ENCODE measurements at regions not wholly inside any gene's neighbourhood (a gene's known extent, or its start where the extent isn't known, plus 50 kb on each side); places are given as distances from the start of the nearest gene placed in this dataset.

DNA sequence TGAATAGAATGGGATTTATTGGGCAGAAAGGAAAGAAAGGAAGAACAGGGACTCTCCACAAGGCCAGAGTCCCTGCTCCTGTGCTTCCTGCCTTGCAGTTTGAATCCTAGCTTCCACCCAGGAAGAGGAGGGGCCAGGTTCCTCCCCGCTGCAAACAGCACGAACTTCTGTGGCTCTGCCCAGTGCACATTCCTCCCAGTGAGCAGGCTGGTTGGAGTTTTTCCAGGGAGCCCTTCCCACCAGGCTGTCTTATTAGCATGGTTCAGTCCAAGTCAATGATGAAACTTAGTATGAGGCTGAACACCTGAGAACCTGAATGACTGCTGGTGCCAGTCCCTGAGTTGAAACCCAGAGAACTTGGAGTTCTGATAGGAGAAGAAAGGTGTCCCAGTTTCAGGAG is 247.2 kb downstream of the DUSP10 start:
- WGBS (ENCODE audit: insufficient coverage, insufficient replicate concordance, low lambda C conversion rate, missing lambda C conversion rate), result 66% methylated on average over 2 of the region's 2 CpGs
- no peaks in the 10 kb centered on the region for H3K27me3 ChIP-seq (replicated peaks in 1 of 2; ENCODE audit: control insufficient read depth in 2 of 2, insufficient read depth in 2 of 2, low read length in 1 of 2)
- CTCF ChIA-PET, result no interaction called here
- no peaks in the 10 kb centered on the region for H3K9me3 ChIP-seq (replicated peaks; ENCODE audit: control insufficient read depth, insufficient read depth, low read length)
- BruUV-seq (replicated peaks), result no TSS peak
- POLR2A ChIA-PET, result no interaction called here
- intact Hi-C loops (cut with micrococcal nuclease; ENCODE audit: unreplicated experiment) (no loop called here), in situ Hi-C loops (cut with MboI) (no loop called here)
- no peaks in the 10 kb centered on the region for H3K36me3 ChIP-seq (ENCODE audit: control insufficient read depth in 2 of 2, insufficient read depth in 2 of 2, low read length in 1 of 2)
- no peak overlapping the region for H3K9ac ChIP-seq (ENCODE audit: control insufficient read depth, insufficient read depth, low read length)
- SMC1A ChIA-PET (ENCODE audit: uncharacterized antibody, unreplicated experiment), result interaction anchor here (1.3 kb wide), 1 partner anchor 16 kb away, joined by 5 read pairs; no protein-coding TSS in a partner anchor
- no peak overlapping the region for H3K4me3 ChIP-seq
- FAIRE-seq (no peak), DNase-seq (ENCODE audit: low read depth, low spot score) (no peak), ATAC-seq (no peak)
- H3K4me1 ChIP-seq (ENCODE audit: control insufficient read depth, insufficient read depth, low read length), result no peaks in the 10 kb centered on the region
- H3K27ac ChIP-seq (ENCODE audit: control insufficient read depth, insufficient read depth), result no peak overlapping the region
- H4K20me1 ChIP-seq (ENCODE audit: control insufficient read depth, insufficient read depth), result no peaks in the 10 kb centered on the region
- RAD21 ChIA-PET (ENCODE audit: unreplicated experiment), result no interaction called here
- H3K4me2 ChIP-seq (ENCODE audit: control insufficient read depth, insufficient read depth), result no peak overlapping the region
- no peak overlapping the region for H2AFZ ChIP-seq (ENCODE audit: control insufficient read depth, low read depth, low read length)
- no peaks in the 10 kb centered on the region for H3K79me2 ChIP-seq (ENCODE audit: control insufficient read depth, insufficient read depth, low read length)
- TF ChIP-seq NBN (IDR thresholded peaks at IDR 0.05) (no peak), WRNIP1 (IDR thresholded peaks at IDR 0.05; ENCODE audit: borderline replicate concordance, low read depth, low read length) (no peak), NR2C1 (IDR thresholded peaks at IDR 0.05) (no peak), TAF1 (IDR thresholded peaks at IDR 0.05; ENCODE audit: borderline replicate concordance, low read depth, low read length) (no peak), SIN3A (IDR thresholded peaks at IDR 0.05; ENCODE audit: low read depth, low read length) (no peak), EED (IDR thresholded peaks at IDR 0.05; ENCODE audit: low read depth) (no peak), FOS (IDR thresholded peaks at IDR 0.05; ENCODE audit: borderline replicate concordance, extremely low read depth, insufficient read length) (no peak), MEF2B (IDR thresholded peaks at IDR 0.05; ENCODE audit: partially characterized antibody, poor library complexity, severe bottlenecking) (no peak), JUNB (IDR thresholded peaks at IDR 0.05) (no peak), NFYB (IDR thresholded peaks at IDR 0.05; ENCODE audit: insufficient read depth, low read depth, low read length) (no peak), CBFB (IDR thresholded peaks at IDR 0.05; ENCODE audit: low read depth) (no peak)
- TF ChIP-seq, protein P1, sequence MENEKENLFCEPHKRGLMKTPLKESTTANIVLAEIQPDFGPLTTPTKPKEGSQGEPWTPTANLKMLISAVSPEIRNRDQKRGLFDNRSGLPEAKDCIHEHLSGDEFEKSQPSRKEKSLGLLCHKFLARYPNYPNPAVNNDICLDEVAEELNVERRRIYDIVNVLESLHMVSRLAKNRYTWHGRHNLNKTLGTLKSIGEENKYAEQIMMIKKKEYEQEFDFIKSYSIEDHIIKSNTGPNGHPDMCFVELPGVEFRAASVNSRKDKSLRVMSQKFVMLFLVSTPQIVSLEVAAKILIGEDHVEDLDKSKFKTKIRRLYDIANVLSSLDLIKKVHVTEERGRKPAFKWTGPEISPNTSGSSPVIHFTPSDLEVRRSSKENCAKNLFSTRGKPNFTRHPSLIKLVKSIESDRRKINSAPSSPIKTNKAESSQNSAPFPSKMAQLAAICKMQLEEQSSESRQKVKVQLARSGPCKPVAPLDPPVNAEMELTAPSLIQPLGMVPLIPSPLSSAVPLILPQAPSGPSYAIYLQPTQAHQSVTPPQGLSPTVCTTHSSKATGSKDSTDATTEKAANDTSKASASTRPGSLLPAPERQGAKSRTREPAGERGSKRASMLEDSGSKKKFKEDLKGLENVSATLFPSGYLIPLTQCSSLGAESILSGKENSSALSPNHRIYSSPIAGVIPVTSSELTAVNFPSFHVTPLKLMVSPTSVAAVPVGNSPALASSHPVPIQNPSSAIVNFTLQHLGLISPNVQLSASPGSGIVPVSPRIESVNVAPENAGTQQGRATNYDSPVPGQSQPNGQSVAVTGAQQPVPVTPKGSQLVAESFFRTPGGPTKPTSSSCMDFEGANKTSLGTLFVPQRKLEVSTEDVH (IDR thresholded peaks at IDR 0.05; ENCODE audit: low read depth, partially characterized antibody), result no peak
- TF ChIP-seq, protein P2, sequence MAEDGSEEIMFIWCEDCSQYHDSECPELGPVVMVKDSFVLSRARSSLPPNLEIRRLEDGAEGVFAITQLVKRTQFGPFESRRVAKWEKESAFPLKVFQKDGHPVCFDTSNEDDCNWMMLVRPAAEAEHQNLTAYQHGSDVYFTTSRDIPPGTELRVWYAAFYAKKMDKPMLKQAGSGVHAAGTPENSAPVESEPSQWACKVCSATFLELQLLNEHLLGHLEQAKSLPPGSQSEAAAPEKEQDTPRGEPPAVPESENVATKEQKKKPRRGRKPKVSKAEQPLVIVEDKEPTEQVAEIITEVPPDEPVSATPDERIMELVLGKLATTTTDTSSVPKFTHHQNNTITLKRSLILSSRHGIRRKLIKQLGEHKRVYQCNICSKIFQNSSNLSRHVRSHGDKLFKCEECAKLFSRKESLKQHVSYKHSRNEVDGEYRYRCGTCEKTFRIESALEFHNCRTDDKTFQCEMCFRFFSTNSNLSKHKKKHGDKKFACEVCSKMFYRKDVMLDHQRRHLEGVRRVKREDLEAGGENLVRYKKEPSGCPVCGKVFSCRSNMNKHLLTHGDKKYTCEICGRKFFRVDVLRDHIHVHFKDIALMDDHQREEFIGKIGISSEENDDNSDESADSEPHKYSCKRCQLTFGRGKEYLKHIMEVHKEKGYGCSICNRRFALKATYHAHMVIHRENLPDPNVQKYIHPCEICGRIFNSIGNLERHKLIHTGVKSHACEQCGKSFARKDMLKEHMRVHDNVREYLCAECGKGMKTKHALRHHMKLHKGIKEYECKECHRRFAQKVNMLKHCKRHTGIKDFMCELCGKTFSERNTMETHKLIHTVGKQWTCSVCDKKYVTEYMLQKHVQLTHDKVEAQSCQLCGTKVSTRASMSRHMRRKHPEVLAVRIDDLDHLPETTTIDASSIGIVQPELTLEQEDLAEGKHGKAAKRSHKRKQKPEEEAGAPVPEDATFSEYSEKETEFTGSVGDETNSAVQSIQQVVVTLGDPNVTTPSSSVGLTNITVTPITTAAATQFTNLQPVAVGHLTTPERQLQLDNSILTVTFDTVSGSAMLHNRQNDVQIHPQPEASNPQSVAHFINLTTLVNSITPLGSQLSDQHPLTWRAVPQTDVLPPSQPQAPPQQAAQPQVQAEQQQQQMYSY (CRISPR knock-in tag; IDR thresholded peaks at IDR 0.05), result no peak
- TF ChIP-seq, protein P3, sequence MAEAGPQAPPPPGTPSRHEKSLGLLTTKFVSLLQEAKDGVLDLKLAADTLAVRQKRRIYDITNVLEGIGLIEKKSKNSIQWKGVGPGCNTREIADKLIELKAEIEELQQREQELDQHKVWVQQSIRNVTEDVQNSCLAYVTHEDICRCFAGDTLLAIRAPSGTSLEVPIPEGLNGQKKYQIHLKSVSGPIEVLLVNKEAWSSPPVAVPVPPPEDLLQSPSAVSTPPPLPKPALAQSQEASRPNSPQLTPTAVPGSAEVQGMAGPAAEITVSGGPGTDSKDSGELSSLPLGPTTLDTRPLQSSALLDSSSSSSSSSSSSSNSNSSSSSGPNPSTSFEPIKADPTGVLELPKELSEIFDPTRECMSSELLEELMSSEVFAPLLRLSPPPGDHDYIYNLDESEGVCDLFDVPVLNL (IDR thresholded peaks at IDR 0.05; ENCODE audit: low read depth, low read length), result no peak
- TF ChIP-seq, protein P4, sequence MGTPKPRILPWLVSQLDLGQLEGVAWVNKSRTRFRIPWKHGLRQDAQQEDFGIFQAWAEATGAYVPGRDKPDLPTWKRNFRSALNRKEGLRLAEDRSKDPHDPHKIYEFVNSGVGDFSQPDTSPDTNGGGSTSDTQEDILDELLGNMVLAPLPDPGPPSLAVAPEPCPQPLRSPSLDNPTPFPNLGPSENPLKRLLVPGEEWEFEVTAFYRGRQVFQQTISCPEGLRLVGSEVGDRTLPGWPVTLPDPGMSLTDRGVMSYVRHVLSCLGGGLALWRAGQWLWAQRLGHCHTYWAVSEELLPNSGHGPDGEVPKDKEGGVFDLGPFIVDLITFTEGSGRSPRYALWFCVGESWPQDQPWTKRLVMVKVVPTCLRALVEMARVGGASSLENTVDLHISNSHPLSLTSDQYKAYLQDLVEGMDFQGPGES (IDR thresholded peaks at IDR 0.05), result no peak
- TF ChIP-seq, protein P5, sequence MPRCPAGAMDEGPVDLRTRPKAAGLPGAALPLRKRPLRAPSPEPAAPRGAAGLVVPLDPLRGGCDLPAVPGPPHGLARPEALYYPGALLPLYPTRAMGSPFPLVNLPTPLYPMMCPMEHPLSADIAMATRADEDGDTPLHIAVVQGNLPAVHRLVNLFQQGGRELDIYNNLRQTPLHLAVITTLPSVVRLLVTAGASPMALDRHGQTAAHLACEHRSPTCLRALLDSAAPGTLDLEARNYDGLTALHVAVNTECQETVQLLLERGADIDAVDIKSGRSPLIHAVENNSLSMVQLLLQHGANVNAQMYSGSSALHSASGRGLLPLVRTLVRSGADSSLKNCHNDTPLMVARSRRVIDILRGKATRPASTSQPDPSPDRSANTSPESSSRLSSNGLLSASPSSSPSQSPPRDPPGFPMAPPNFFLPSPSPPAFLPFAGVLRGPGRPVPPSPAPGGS (IDR thresholded peaks at IDR 0.05; ENCODE audit: borderline replicate concordance, insufficient read depth, low read depth, low read length, poor library complexity, severe bottlenecking), result no peak
